ENCODE measurements at regions not wholly inside any gene's neighbourhood (a gene's known extent, or its start where the extent isn't known, plus 50 kb on each side); places are given as distances from the start of the nearest gene placed in this dataset.

DNA sequence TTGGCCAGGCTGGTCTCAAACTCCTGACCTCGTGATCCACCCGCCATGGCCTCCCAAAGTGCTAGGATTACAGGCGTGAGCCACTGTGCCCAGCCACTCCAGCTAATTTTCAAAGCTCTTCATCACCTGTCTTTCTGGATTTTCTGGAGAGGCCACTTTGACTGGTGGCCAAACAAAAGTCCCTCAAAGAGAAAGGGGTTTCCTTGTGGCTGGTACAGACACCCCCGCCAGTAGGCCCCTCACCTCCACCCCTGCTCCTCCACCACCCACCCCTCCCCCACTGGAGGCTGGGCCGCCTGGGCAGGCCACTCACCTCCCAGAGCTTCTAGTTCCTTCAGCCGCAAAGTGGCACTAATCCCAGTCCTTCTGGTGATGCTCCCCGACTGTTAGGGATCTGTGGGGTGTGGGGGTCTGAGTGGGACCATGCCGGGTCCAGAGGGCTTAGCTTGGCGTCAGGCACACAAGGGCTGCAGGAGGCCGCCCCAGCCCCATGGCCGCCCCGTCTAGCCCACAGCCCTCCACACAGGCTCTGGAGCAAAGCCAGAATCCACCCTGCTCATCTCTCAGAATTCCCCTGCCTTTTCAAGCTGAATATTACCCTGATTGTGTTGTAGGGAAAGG lies 182.0 kb upstream of the IER5L start:
- no peak for DNase-seq (ENCODE audit: low spot score)

DNA sequence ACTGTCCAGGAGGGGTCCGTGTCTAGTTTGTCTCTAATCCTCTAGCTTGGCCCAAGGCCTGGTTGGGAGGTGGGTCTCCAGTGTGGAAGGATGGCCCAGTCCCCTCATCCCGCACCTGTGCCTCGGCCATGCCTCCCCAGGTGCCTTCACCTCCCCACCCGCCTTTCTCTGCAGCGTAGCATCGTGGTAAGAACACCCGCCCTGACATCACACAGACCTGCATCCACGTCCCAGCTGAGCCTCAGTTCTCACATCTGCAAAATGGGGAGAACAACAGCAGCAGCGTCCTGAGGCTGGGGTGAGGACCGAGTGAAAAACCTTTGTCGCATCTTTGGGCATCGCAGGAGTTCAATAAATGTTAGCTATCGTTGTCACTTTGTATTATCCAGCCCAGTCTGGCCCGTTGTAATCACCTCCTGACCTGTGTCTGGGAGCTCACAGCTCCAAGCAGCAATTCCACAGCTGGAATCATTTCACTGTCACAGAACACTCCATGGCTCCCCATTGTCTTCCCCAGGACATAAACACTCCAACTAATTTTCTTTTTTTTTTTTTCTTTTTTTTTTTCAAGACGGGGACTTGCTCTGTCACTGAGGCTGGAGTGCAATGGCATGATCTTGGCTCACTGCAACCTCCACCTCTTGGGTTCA lies 181.2 kb upstream of the IER5L start:
- no peak for DNase-seq (ENCODE audit: low spot score)

DNA sequence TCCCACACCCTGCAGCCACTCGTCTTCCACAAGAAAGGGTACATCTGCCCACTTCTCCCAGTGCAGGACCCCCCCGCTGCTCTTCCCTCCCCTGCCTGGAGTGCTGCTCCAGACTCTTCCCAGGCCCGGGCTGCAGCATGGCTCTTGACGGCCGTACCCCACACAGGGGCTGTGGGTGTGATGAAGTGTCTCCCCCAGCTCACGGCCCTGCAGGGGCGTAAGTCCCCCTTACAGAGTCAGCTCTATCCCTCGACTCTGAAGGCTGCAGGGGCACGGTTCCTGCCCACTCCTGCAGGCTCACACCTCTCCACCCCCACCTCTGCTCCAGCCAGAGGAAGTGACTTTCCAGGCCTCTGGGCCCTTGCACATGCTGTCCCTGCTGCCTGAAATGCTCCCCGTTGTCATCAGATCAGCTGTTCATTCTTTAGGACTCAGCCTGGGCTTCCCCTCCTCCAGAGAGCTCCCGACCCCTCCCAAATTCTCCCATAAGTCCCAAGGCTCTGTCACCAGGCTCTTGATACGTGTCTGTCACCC lies 180.6 kb upstream of the IER5L start:
- no peak for DNase-seq (ENCODE audit: low spot score)

DNA sequence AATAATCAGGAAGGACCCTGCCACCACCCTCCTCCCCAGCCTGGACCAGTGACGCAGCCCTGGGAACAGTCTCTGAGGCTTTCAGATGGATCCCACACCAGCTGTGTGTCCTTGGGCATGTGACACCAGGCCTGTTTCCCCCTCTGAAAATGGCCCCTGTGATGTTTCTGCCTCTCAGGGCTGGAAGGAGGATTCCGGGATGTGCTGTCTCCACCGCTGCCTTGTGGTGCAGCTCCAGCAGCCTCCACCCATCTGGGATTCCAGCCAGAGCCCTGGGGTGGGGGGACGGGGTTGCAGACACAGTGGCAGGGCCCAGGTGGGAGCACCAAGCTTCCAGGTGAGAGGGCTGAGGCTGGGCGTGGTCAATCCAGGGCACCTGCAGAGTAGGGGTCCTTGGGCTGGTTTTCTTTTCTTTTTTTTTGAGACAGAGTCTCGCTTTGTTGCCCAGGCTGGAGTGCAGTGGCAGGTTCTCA lies 179.7 kb upstream of the IER5L start:
- DNase-seq (ENCODE audit: low spot score) = no peak

DNA sequence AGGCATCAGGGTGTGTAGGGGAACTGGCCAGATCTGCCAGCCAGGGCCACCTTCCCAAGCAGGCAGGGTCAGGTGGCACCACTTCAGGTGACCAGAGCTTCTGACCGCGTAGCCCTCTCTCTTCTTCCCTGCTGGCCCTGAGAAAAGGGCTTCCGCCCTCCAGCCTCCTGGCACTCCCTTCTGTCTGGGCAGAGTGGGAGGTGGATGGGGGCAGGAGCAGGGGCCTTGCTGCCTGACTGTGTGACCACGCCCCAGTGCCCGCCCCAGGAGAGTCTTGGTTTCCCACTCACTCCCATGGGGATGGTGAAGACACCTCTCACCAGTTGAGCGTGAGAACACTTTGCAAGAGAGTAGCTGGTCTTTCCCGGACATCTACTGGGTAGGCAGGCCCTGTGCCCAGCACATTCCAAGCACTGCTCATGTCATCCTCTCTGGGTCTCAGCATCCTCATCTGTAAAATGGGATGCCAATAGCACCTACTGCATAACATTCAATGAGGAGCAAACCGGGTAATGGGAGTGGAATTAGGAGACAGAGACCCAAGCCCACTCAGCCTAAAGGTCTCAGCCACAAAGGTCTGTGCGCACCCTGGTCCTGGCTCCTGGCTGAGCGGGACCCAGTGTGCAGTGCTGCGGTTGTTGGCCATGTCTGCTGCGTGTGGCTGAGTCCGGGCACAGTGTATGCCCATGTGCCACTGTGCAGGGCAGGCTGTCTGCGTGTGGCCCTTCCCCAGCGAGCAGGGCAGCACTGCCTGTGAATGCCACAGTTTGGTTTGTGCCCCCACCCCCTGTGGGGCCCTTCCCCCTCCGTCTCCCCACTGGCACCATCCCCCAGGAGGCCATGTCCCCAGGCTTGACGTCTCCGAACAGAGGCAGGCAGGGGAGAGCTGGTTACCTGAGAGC lies 179.1 kb upstream of the IER5L start:
- no peak for DNase-seq (ENCODE audit: low spot score)

DNA sequence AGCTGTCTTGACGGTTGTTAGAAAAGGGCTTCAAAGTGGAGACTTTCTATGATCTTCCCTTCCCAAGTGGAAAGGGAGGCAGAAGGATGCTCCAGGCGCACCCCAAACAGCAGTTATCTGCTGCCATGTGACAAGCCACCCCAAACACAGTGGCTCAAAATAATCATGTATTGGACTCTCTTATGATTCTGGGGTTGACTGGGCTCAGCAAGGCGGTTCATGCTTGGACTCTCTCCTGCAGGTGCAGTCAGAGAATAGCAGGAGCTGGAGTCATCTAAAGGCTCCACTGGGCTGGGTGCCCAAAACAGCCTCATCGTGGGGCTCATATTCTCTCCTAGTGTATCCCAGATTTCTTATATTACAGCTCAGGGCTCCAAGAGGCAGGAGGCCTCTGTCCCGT lies 177.6 kb upstream of the IER5L start:
- DNase-seq (ENCODE audit: low spot score) = no peak

DNA sequence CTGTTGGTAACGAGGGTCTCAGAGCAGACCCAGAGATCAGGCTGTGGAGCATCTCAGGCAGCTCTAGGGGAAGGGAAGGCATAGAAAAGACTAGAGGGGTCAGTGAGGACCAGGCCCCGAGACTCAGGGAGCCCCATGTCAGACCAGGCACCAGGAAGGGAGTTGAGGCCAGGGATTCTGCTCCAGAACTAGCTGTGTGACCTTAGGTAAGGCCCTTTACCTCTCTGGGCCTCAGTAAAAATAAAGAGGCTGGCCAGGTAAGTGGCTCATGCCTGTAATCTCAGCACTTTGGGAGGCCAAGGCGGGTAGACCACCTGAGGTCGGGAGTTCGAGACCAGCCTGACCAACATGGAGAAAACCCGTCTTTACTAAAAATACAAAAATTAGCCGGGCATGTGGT lies 176.4 kb upstream of the IER5L start:
- no peak for DNase-seq (ENCODE audit: low spot score)

- DNase-seq (ENCODE audit: low spot score) = no peak
These were observed 175.8 kb upstream of the IER5L start for GRCh38 chr9:129353697-129354336.

GRCh38 chr9:129352146-129352865 lies 174.2 kb upstream of the IER5L start:
- no peak for DNase-seq (ENCODE audit: low spot score)

DNA sequence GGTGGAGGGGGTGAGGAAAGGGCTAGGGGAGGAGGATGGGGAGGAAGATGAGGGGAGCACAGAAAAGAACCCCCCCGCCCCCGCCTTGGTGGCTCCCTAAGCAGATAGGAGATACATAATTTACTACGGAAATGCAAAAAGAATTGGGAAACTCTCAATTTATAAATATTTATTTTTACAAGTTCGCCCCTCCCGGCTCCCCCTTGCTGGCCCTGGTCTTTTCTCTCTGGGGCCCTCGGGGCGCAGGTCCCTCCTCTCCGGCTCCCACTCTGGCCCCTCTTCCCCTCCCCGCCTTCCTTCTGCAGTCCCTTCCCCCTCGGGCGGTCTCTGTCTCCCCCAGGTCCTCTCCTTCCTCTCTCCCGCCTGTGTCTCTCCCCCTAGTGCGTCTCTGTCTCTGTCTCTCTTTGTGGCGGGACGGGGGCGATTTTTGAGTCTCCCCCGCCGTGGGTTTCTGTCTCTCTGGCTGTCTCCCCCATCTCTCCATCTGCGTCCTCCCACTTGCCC lies 173.6 kb upstream of the IER5L start:
- DNase-seq (ENCODE audit: low spot score) = no peak

GRCh38 chr9:129351058-129351641 lies 173.1 kb upstream of the IER5L start:
- DNase-seq (ENCODE audit: low spot score) = no peak

- DNase-seq (ENCODE audit: low spot score) = no peak
These were observed 172.3 kb upstream of the IER5L start for GRCh38 chr9:129350143-129350935.

GRCh38 chr9:129349665-129349947 lies 171.5 kb upstream of the IER5L start:
- DNase-seq (ENCODE audit: low spot score) = no peak

- no peak for DNase-seq (ENCODE audit: low spot score)
These were observed 171.0 kb upstream of the IER5L start for GRCh38 chr9:129348890-129349664.

DNA sequence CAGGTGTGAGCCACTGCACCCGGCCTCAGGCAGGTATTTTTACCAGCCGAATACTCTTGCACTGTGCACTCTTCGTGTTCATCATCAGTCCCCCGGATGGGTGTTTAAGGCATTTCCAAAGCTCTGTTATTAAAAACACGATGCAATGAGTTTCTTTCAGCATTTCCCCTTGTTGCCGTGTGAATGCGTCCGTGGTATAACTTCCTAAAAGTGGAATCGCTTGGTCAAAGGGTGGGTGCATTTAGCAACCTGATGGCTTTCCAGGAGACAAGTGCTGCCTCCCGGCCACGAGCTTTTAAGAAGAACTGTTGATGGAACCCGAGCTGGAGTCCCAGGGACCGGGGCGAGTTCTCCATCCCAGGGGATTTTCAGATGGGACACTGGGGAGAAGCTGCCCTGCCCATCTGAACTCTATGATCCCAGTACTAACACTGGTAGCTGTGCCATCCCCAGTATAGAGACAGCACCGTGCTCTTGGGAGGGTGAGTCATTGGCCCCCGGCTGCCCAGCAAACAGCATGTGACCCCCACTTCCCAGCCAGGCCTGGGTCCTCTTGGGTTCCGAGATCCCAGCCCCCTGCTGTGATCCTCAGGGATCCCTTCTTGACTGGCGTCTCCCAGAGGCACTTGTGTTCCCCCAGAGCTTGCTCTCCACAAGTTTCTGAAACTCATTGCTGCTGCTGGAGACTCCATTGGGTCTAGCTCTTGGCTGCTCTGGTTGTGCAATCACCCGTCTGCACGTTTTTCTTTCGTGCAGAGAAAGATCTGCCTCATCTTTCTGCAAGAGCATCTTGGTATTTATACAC lies 169.5 kb upstream of the IER5L start:
- no peak for DNase-seq (ENCODE audit: low spot score)

DNA sequence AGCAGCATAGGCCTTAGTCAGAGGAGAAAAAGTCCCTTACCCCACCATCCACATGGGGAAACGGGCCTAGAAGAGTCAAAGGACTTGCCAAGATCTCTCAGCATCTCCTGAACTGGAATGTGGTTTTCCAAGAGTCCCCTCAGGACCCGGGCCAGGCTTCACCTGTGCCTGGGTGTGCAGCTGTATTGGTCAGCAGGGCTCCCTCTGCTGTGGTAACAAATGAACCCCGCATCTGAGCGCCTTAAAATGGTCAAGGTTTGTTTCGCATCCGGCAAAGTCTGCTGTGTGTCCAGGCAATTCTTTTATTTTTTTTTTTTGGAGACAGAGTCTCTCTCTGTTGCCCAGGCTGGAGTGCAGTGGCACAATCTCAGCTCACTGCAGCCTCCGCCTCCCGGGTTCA lies 168.0 kb upstream of the IER5L start:
- no peak for DNase-seq (ENCODE audit: low spot score)

- DNase-seq (ENCODE audit: low spot score) = no peak
These were observed 166.8 kb upstream of the IER5L start for GRCh38 chr9:129344641-129345495.
